Liver (tissue), 2 donors: ENCODE measurements at regions not wholly inside any gene's neighbourhood (a gene's known extent, or its start where the extent isn't known, plus 50 kb on each side); places are given as distances from the start of the nearest gene placed in this dataset.

Experiments
- EGR1 ChIP-seq, 2 donors: IDR thresholded peaks; 2 replicates each; pipeline ENCODE4 v1.6.1; 2016 to 2018; ENCODE audit warnings: antibody characterized with exemption in 2 of 2, low read depth in 2 of 2
- HNF4A ChIP-seq, 2 donors: conservative IDR thresholded peaks; 2 replicates each; pipeline ENCODE4 v1.6.1; 2016; ENCODE audit warnings: antibody characterized with exemption in 2 of 2, mild to moderate bottlenecking in 2 of 2
- REST ChIP-seq: IDR thresholded peaks from 2 replicates; pipeline ENCODE4 v1.6.1; 2016; ENCODE audit warnings: antibody characterized with exemption, mild to moderate bottlenecking
- donor health status: healthy.

- TF ChIP-seq REST (peak; percentile 73), HNF4A (conservative IDR thresholded peaks at IDR 0.05) (peak; percentile 65 to 71), EGR1 (IDR thresholded peaks at IDR 0.05; ENCODE audit: low read depth in 2 of 2) (peak; percentile 92 to 96)
Measured at GRCh38 chr15:66651913-66652642, 50.0 kb upstream of the SMAD6 start (continued).
